Suppressor macrophage treated with lipopolysaccharide for 1 hour (primary cell): ENCODE measurements at regions not wholly inside any gene's neighbourhood (a gene's known extent, or its start where the extent isn't known, plus 50 kb on each side); places are given as distances from the start of the nearest gene placed in this dataset.
"Not testable (repeated sequence)": the region's sequence is repeated elsewhere in the genome, so short reads cannot be mapped to it uniquely, and the experiment has no call there.

Experiments
- DNase-seq, 3 donors: peaks; one replicate each; pipeline ENCODE4 v3.0.0-alpha.2; 2020 to 2022

GRCh38 chr3:15851735-15852134 lies 54.0 kb upstream of the ANKRD28 start:
- no peak for DNase-seq

DNA sequence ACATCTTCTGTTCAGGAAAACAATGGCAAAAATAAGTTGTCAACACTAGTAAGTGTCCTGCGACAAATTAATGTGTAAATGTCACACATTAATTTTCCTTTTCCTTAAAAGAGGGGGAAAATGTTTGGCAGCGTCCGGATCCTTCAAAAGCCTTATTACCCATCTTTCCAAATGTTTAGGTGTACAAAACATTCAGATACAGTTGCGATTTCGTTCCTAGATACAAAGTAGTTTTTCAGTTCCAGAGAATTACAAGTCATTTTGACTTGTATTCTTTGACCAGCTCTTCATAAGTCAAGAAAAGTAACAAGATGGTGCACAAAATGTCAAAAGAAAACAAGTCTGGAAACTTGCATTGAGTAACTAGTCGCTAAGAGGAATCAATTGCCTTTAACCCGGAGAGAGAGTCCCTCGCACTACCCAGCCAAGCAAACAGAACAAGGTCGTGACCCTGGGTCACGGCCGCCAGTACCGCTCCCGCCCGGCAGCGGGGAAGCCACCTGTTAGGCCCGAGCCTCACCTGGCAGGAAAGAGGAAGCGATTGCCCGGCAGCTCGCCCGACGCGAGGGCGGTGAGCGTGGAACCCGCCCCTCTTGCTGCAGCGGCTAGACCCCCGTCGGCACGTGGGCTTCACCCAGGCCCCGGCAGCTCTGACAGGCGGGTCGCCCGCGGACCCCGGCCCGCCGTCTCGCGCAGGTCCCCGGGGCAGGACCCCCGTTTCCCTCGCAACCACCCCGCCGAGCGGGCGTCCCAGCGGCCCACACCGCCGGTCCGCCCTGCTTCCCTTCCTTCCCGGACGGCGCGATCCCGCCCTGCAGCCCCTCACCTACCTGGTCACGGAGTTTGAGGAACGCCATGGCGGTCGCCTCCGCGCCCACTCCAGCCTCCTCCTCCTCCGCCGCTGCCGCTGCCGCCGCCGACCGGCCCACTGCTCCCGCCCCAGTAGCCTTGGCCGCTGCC lies 61.0 kb upstream of the ANKRD28 start:
- DNase-seq, result peak in 2 of 3 donors; percentile 24 to 29

GRCh38 chr3:15859507-15860013 lies 61.8 kb upstream of the ANKRD28 start:
- peak; percentile 81 to 94 (median 88) for DNase-seq

DNA sequence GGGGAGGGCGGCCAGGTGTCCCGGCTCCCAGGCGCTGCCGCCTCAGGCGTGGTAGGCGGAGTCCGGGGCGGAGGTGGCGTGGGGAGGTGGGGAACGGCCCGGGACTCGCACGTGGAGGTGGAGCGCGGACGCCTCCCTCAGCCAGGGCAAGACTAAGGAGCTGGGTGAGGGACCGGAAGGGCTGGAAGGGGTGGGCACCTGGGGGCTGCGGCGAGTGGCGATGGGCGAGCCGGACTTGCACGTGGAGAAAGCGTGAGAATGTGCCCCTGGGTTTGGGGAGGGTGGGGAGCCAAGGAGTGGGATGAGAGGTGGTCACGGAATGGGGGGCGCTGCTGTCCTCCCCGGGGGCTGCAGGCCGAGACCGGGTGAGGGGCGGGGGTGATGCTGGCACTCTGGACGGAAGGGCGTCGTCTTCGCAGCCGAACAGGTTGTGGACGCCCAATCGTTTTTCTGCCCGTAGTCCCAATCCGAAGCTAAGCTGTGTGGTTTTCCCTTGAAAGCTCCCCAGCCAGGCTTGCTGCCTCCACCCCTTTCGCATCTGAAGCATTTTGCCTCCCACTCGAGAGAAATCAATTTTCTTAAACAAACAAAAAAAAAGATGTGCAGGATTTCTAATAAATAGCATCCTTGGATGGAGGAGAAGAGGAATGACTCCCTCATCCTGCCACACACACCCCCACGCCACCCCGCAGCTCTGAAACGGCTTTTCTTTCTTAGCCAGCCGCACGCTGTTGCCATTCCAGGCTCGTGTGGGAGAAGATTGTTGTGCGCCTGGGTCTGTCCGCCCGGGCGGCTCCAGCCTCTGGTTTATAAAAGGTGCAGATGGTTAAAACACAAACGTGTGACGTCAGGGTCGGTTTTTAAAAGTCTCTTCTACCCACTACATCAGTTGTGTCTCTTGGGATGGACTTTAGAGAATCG lies 62.5 kb upstream of the ANKRD28 start:
- peak in 2 of 3 donors; percentile 7 to 17 for DNase-seq

DNA sequence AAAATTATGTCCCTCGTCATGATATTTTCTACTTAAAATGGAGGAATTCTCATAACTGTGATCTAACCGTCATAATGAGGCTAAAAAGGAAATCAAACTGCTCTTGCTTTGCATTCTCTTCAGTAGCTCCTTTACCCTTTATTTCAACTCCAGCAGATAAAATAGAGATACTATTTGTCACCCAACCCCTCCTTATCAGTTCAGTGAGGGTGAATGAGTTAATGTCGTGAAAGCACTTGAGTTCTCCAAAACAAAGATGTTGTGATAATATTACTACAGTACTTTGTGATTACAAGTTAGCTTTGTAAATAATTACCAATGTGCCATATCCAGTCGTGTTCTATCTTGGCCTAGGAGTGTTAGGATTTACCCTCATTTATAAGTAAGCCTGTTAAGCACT lies 63.4 kb upstream of the ANKRD28 start:
- DNase-seq, result no peak

GRCh38 chr3:15872807-15873206 lies 75.0 kb upstream of the ANKRD28 start:
- DNase-seq, result no peak

GRCh38 chr3:15873415-15873814 lies 75.6 kb upstream of the ANKRD28 start:
- no peak for DNase-seq

- peak in 1 of 3 donors; percentile 4 for DNase-seq
These were observed 77.4 kb upstream of the ANKRD28 start for GRCh38 chr3:15875016-15875689.

GRCh38 chr3:15876669-15877068 lies 78.9 kb upstream of the ANKRD28 start:
- DNase-seq, result no peak

GRCh38 chr3:15877813-15878212 lies 80.0 kb upstream of the ANKRD28 start:
- DNase-seq, result no peak

- DNase-seq, result not testable (repeated sequence)
These were observed 82.0 kb upstream of the ANKRD28 start for GRCh38 chr3:15879787-15880186.

DNA sequence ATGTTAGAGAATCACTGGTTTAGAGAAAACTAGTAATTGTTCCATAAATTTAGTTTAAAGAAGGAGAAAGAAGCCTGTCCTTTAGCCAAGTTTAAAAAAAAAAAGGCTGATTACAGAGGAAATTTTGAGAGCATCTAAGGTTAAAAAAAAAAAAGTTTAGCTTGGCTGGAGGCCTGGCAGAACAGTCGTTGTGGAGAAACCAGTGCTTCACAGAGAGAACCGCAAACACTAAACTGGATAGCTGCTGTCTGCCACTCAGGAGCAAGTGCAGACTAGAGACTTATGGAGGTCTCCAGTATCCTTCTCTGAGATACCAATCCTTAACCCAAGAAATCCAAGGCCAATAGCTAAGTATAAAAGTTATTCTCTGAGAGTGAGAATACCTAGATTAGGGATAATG lies 84.8 kb upstream of the ANKRD28 start:
- no peak for DNase-seq

DNA sequence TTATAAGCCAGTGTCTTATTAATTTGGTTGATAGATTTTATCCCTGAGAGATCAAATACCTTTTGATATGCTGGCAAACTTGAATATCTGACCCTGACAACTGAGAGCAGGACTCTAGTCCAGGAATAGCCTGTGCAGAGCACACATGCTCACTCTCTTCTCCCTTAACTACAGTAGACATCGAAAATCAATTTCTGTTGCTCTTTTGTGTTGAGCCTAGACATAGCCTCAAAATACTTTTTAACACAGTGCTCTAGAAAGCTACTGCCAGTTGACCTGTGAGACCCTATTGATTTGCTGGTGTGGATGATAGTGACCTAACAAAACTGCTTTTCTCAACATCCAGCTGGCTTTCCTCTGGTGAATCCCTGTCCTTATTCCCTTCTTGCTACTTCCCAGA lies 86.4 kb upstream of the ANKRD28 start:
- DNase-seq, result no peak

- no peak for DNase-seq
These were observed 88.7 kb upstream of the ANKRD28 start for GRCh38 chr3:15886521-15886920.

DNA sequence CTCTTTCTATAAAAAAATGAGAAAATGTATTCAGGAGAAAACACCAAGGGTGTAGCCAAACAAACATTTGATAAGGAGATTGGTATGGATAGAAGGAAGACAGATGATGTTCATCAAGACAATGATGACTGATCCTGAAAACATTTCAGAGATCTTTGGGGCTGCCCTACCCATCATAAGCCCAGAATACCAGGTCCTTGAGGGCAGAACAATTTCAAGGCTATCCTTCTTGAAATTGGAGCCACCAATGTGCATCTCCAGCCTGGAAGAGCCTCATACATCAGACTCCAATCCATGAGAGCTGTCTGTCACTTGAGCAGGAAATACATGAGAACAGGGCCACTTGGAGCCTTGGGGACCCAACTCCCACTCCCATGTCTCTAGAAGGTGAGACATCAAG lies 89.5 kb upstream of the ANKRD28 start:
- DNase-seq, result no peak

- DNase-seq, result no peak
These were observed 92.2 kb upstream of the ANKRD28 start for GRCh38 chr3:15889936-15890335.

- no peak for DNase-seq
These were observed 94.8 kb upstream of the ANKRD28 start for GRCh38 chr3:15892311-15893227.

DNA sequence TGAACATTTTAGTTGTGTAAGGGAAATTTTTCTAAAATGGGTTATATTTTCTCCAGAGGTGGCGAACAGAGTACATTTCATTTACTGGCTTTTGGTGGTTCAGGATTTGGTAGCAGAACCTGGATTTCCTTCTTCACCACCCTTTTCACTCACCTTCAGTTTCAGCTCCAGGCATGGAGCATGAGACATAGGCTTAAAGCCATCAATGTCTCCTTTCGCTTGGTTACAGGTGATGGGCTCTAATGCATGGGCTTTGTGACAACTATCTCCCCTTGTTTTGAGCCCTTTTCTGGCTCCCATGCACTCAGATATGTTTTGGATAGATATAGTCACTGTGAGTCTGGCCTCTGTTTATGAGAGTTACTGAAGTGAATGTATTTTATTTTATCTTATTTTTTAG lies 96.6 kb upstream of the ANKRD28 start:
- DNase-seq, result no peak

GRCh38 chr3:15896500-15896899 lies 98.7 kb upstream of the ANKRD28 start:
- DNase-seq, result no peak

GRCh38 chr3:15899388-15899787 lies 101.6 kb upstream of the ANKRD28 start:
- DNase-seq, result peak; percentile 22 to 50 (median 34)

- no peak for DNase-seq
These were observed 105.4 kb upstream of the ANKRD28 start for GRCh38 chr3:15903164-15903563.
